Small intestine (tissue), 7 donors: ENCODE measurements at regions not wholly inside any gene's neighbourhood (a gene's known extent, or its start where the extent isn't known, plus 50 kb on each side); places are given as distances from the start of the nearest gene placed in this dataset.
A peak's percentile ranks its signal among the peaks of the same experiment; 100 is the strongest.

Experiments
- DNase-seq, 2 donors: peaks; one replicate each; pipeline versions ENCODE4 v3.0.0 to v3.0.0-alpha.2; 2013
- FAIRE-seq: peaks from 2 replicates; lab custom pipeline; 2012; peaks lifted over from hg19 to GRCh38; lab: Jason Lieb, UNC
- H3K27ac ChIP-seq, 3 donors: one replicate each; pipeline ENCODE4 v1.5.1; 2013; ENCODE audit warnings: low read length in 2 of 3, mild to moderate bottlenecking in 2 of 3, control low read depth in 1 of 3, inconsistent platforms in 1 of 3, low read depth in 1 of 3, moderate library complexity in 1 of 3
- H3K27me3 ChIP-seq, 3 donors: one replicate each; pipeline ENCODE4 v1.6.1; 2013; ENCODE audit warnings: low read length in 3 of 3, inconsistent platforms in 1 of 3; ENCODE audit not compliant: control insufficient read depth in 3 of 3, insufficient read depth in 3 of 3
- H3K36me3 ChIP-seq, 3 donors: one replicate each; pipeline ENCODE4 v1.6.1; 2013; ENCODE audit warnings: low read length in 3 of 3, inconsistent platforms in 1 of 3, low read depth in 1 of 3, mild to moderate bottlenecking in 1 of 3, moderate library complexity in 1 of 3; ENCODE audit not compliant: control insufficient read depth in 3 of 3, insufficient read depth in 2 of 3
- H3K4me1 ChIP-seq, 3 donors: one replicate each; pipeline ENCODE4 v1.6.1; 2013; ENCODE audit warnings: low read length in 2 of 3, inconsistent platforms in 1 of 3, low read depth in 1 of 3, mild to moderate bottlenecking in 1 of 3, moderate library complexity in 1 of 3; ENCODE audit not compliant: control insufficient read depth in 3 of 3, insufficient read depth in 2 of 3
- H3K4me3 ChIP-seq, 3 donors: one replicate each; pipeline ENCODE4 v1.5.1; 2013; ENCODE audit warnings: low read length in 3 of 3, control low read depth in 1 of 3, inconsistent platforms in 1 of 3, low read depth in 1 of 3, mild to moderate bottlenecking in 1 of 3, moderate library complexity in 1 of 3
- H3K9me3 ChIP-seq, 2 donors: one replicate each; pipeline ENCODE4 v1.6.1; 2013; ENCODE audit warnings: low read depth in 1 of 2, low read length in 1 of 2; ENCODE audit not compliant: control insufficient read depth in 2 of 2, insufficient read depth in 1 of 2
- WGBS, 3 donors: extraction: QIAGEN DNeasy Blood & Tissue Kit; methylation state at CpG; one replicate each; pipeline ENCODE4 v1.1.7; 2013; 5-methylcytosine and 5-hydroxymethylcytosine counted together
- donor health status: healthy with polysubstance abuse.
- donor health status: control.
- donor health status: control.
- donor health status: Bipolar disorder and iron deficiency.
- donor health status: healthy.

- no peak overlapping the region for H3K4me3 ChIP-seq
- H3K27ac ChIP-seq = no peak overlapping the region
- H3K4me1 ChIP-seq = no peaks in the 10 kb centered on the region
- no peaks in the 10 kb centered on the region for H3K27me3 ChIP-seq
- H3K36me3 ChIP-seq = no peaks in the 10 kb centered on the region
- 59 to 75% (median 61%) methylated on average over 5 of the region's 5 CpGs for WGBS, 3 donors
- DNase-seq = no peak
- H3K9me3 ChIP-seq = no peaks in the 10 kb centered on the region
- FAIRE-seq = no peak
Measured at GRCh38 chr4:162457071-162457865, 293.5 kb upstream of the FSTL5 start.

DNA sequence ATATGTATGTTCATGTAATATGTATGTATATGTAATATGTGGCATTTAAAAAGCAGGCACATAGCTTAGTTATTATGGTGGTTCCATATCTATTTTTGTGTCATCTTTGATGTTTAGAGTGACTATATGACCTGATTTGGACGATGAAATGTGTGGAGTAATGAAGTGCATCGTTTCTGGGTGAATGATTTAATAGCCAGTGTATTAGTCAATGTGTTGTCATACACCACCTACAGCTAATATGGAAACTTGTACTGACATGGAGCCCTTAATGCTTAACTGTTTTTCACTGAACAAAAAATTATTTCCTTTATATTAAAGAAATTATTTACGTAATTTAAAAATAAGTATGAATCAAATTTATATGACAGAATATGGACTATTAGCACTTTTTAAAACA, 292.3 kb upstream of the FSTL5 start:
- H3K27me3 ChIP-seq = no peaks in the 10 kb centered on the region
- 56 to 76% (median 59%) methylated on average over 3 of the region's 3 CpGs for WGBS, 3 donors
- DNase-seq (no peak), FAIRE-seq (no peak)
- H3K4me3 ChIP-seq = no peak overlapping the region
- H3K27ac ChIP-seq = no peak overlapping the region
- H3K9me3 ChIP-seq = no peaks in the 10 kb centered on the region
- no peaks in the 10 kb centered on the region for H3K4me1 ChIP-seq
- H3K36me3 ChIP-seq = no peaks in the 10 kb centered on the region

- no peak overlapping the region for H3K4me3 ChIP-seq
- H3K9me3 ChIP-seq = no peaks in the 10 kb centered on the region
- H3K36me3 ChIP-seq = no peaks in the 10 kb centered on the region
- no peaks in the 10 kb centered on the region for H3K27me3 ChIP-seq
- no peak overlapping the region for H3K27ac ChIP-seq
- DNase-seq = no peak
- no peaks in the 10 kb centered on the region for H3K4me1 ChIP-seq
- no peak for FAIRE-seq
Measured at GRCh38 chr4:162450531-162451035, 286.8 kb upstream of the FSTL5 start.

- Histone ChIP-seq H3K36me3 (no peaks in the 10 kb centered on the region), H3K9me3 (no peaks in the 10 kb centered on the region), H3K4me3 (no peak overlapping the region), H3K27ac (no peak overlapping the region), H3K4me1 (no peaks in the 10 kb centered on the region), H3K27me3 (no peaks in the 10 kb centered on the region)
- FAIRE-seq (no peak), DNase-seq (no peak)
- 21 to 51% (median 41%) methylated on average over 2 of the region's 2 CpGs for WGBS, 3 donors
Measured at GRCh38 chr4:162443510-162443909, 279.7 kb upstream of the FSTL5 start.

DNA sequence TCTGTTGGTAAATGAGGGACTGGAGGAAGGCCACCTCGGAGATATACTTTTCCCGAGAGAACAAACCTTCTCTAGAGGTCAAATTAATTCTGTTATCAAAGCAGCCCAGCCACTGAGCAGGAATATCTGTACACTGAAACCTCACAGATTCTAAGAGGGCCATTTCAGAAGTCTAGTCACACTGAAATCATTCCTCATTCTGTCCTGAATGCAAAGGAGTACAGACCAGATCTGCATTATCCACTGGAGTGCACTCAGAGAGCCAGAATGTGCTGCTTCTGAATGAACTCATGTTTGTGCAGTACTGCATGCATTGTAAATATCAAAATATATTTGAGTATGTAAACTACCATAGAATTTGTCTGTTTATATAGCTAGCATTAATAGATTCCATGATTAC, 278.3 kb upstream of the FSTL5 start:
- no peak overlapping the region for H3K27ac ChIP-seq
- no peaks in the 10 kb centered on the region for H3K27me3 ChIP-seq
- H3K9me3 ChIP-seq = no peaks in the 10 kb centered on the region
- DNase-seq (no peak), FAIRE-seq (no peak)
- WGBS, 3 donors = 40 to 58% (median 58%) methylated on average over 2 of the region's 2 CpGs
- H3K36me3 ChIP-seq = no peaks in the 10 kb centered on the region
- H3K4me3 ChIP-seq = no peak overlapping the region
- H3K4me1 ChIP-seq = no peaks in the 10 kb centered on the region

GRCh38 chr4:162422312-162422711, 258.5 kb upstream of the FSTL5 start:
- Histone ChIP-seq H3K27me3 (no peaks in the 10 kb centered on the region), H3K27ac (no peak overlapping the region), H3K9me3 (no peaks in the 10 kb centered on the region), H3K4me3 (no peak overlapping the region), H3K4me1 (no peaks in the 10 kb centered on the region), H3K36me3 (no peaks in the 10 kb centered on the region)
- 28 to 68% (median 49%) methylated on average over 4 of the region's 4 CpGs for WGBS, 3 donors
- peak; percentile 62 to 80 for DNase-seq
- no peak for FAIRE-seq

GRCh38 chr4:162410854-162411253, 247.1 kb upstream of the FSTL5 start:
- Histone ChIP-seq H3K27ac (no peak overlapping the region), H3K4me1 (peaks cover 0 to 11% (median 3%) of the 10 kb centered on the region in 3 donors), H3K9me3 (no peaks in the 10 kb centered on the region), H3K4me3 (no peak overlapping the region), H3K36me3 (no peaks in the 10 kb centered on the region), H3K27me3 (no peaks in the 10 kb centered on the region)
- 0 to 19% (median 5%) methylated on average over 1 of the region's 1 CpG for WGBS, 3 donors
- DNase-seq (no peak), FAIRE-seq (no peak)

- no peaks in the 10 kb centered on the region for H3K36me3 ChIP-seq
- DNase-seq (no peak), FAIRE-seq (no peak)
- peaks cover 0 to 3% of the 10 kb centered on the region in 2 donors for H3K9me3 ChIP-seq
- no peak overlapping the region for H3K27ac ChIP-seq
- H3K27me3 ChIP-seq = no peaks in the 10 kb centered on the region
- 90 to 96% (median 91%) methylated on average over 16 of the region's 16 CpGs for WGBS, 3 donors
- H3K4me3 ChIP-seq = no peak overlapping the region
- peaks cover 0 to 11% (median 3%) of the 10 kb centered on the region in 3 donors for H3K4me1 ChIP-seq
Measured at GRCh38 chr4:162409048-162409447, 245.2 kb upstream of the FSTL5 start.
